ENCODE measurements at regions not wholly inside any gene's neighbourhood (a gene's known extent, or its start where the extent isn't known, plus 50 kb on each side); places are given as distances from the start of the nearest gene placed in this dataset.

- TF ChIP-seq ZNF507 (tag; conservative IDR thresholded peaks at IDR 0.05) (no peak), SAP30 (IDR thresholded peaks at IDR 0.05; ENCODE audit: borderline replicate concordance, insufficient read depth, low read depth, low read length, poor library complexity, severe bottlenecking) (no peak), NFE2L1 (tag; IDR thresholded peaks at IDR 0.05; ENCODE audit: borderline replicate concordance, low read depth) (no peak), CTCF (IDR thresholded peaks at IDR 0.05 in 2 of 3, conservative IDR thresholded peaks at IDR 0.05 in 1 of 3; ENCODE audit: insufficient read depth in 2 of 3, low read depth in 1 of 3, low read length in 3 of 3) (no peak), BMI1 (IDR thresholded peaks at IDR 0.05; ENCODE audit: low read length) (no peak), THRB (CRISPR knock-in tag; conservative IDR thresholded peaks at IDR 0.05) (no peak), POLR2G (IDR thresholded peaks at IDR 0.05; ENCODE audit: low read depth, low read length) (no peak), ZNF263 (CRISPR knock-in tag; IDR thresholded peaks at IDR 0.05; ENCODE audit: borderline replicate concordance) (no peak), RFX5 (IDR thresholded peaks at IDR 0.05; ENCODE audit: low read depth, low read length) (no peak)
Measured at GRCh38 chr3:166456286-166456685, 619.1 kb upstream of the BCHE start.

Data from K562 (cell line).